ENCODE measurements at regions not wholly inside any gene's neighbourhood (a gene's known extent, or its start where the extent isn't known, plus 50 kb on each side); places are given as distances from the start of the nearest gene placed in this dataset.

GRCh38 chr2:165017966-165018596 is 62.8 kb upstream of the SLC38A11 start:
- Histone ChIP-seq H3K27me3 (ENCODE audit: insufficient read depth, low read length) (no peaks in the 10 kb centered on the region), H3K9me3 (ENCODE audit: low read depth, low read length) (no peaks in the 10 kb centered on the region), H3K4me2 (ENCODE audit: insufficient read depth, low read length) (no peak overlapping the region), H3K4me3 (ENCODE audit: insufficient read depth, low read length) (no peak overlapping the region), H3K4me1 (ENCODE audit: insufficient read depth, low read length) (no peaks in the 10 kb centered on the region), H3K36me3 (ENCODE audit: insufficient read depth, low read length) (no peaks in the 10 kb centered on the region), H3K79me2 (ENCODE audit: insufficient read depth, low read length) (no peaks in the 10 kb centered on the region), H2AFZ (ENCODE audit: low read length) (no peak overlapping the region), H3K27ac (ENCODE audit: low read depth, low read length) (no peak overlapping the region), H4K20me1 (ENCODE audit: insufficient read depth, low read length) (no peaks in the 10 kb centered on the region)
- no peak for TF ChIP-seq CTCF (IDR thresholded peaks at IDR 0.05; ENCODE audit: extremely low read depth, low read depth, low read length)
- DNase-seq (ENCODE audit: insufficient read length, low spot score, missing footprints): no peak

GRCh38 chr2:165016772-165017411 is 61.6 kb upstream of the SLC38A11 start:
- no peaks in the 10 kb centered on the region for H3K4me1 ChIP-seq (ENCODE audit: insufficient read depth, low read length)
- no peak overlapping the region for H3K4me3 ChIP-seq (ENCODE audit: insufficient read depth, low read length)
- peak; percentile 58 for DNase-seq (ENCODE audit: insufficient read length, low spot score, missing footprints)
- H3K4me2 ChIP-seq (ENCODE audit: insufficient read depth, low read length): peak overlapping the region; percentile 31
- no peaks in the 10 kb centered on the region for H3K79me2 ChIP-seq (ENCODE audit: insufficient read depth, low read length)
- H4K20me1 ChIP-seq (ENCODE audit: insufficient read depth, low read length): no peaks in the 10 kb centered on the region
- H3K9me3 ChIP-seq (ENCODE audit: low read depth, low read length): no peaks in the 10 kb centered on the region
- H3K36me3 ChIP-seq (ENCODE audit: insufficient read depth, low read length): no peaks in the 10 kb centered on the region
- no peaks in the 10 kb centered on the region for H3K27me3 ChIP-seq (ENCODE audit: insufficient read depth, low read length)
- peak; percentile 60 for TF ChIP-seq CTCF (IDR thresholded peaks at IDR 0.05; ENCODE audit: extremely low read depth, low read depth, low read length)
- H3K27ac ChIP-seq (ENCODE audit: low read depth, low read length): no peak overlapping the region
- no peak overlapping the region for H2AFZ ChIP-seq (ENCODE audit: low read length)

- Histone ChIP-seq H3K9me3 (ENCODE audit: low read depth, low read length) (no peaks in the 10 kb centered on the region), H3K4me1 (ENCODE audit: insufficient read depth, low read length) (no peaks in the 10 kb centered on the region), H4K20me1 (ENCODE audit: insufficient read depth, low read length) (no peaks in the 10 kb centered on the region), H3K79me2 (ENCODE audit: insufficient read depth, low read length) (no peaks in the 10 kb centered on the region), H3K4me3 (ENCODE audit: insufficient read depth, low read length) (no peak overlapping the region), H3K4me2 (ENCODE audit: insufficient read depth, low read length) (no peak overlapping the region), H2AFZ (ENCODE audit: low read length) (no peak overlapping the region), H3K36me3 (ENCODE audit: insufficient read depth, low read length) (no peaks in the 10 kb centered on the region), H3K27ac (ENCODE audit: low read depth, low read length) (no peak overlapping the region), H3K27me3 (ENCODE audit: insufficient read depth, low read length) (no peaks in the 10 kb centered on the region)
- no peak for DNase-seq (ENCODE audit: insufficient read length, low spot score, missing footprints)
- TF ChIP-seq CTCF (IDR thresholded peaks at IDR 0.05; ENCODE audit: extremely low read depth, low read depth, low read length): peak; percentile 97
These were observed 59.8 kb upstream of the SLC38A11 start for GRCh38 chr2:165015052-165015642.

- no peaks in the 10 kb centered on the region for H3K79me2 ChIP-seq (ENCODE audit: insufficient read depth, low read length)
- H3K4me2 ChIP-seq (ENCODE audit: insufficient read depth, low read length): no peak overlapping the region
- H3K4me3 ChIP-seq (ENCODE audit: insufficient read depth, low read length): no peak overlapping the region
- TF ChIP-seq CTCF (IDR thresholded peaks at IDR 0.05; ENCODE audit: extremely low read depth, low read depth, low read length): no peak
- no peaks in the 10 kb centered on the region for H3K27me3 ChIP-seq (ENCODE audit: insufficient read depth, low read length)
- no peaks in the 10 kb centered on the region for H4K20me1 ChIP-seq (ENCODE audit: insufficient read depth, low read length)
- H3K4me1 ChIP-seq (ENCODE audit: insufficient read depth, low read length): no peaks in the 10 kb centered on the region
- no peak for DNase-seq (ENCODE audit: insufficient read length, low spot score, missing footprints)
- no peaks in the 10 kb centered on the region for H3K36me3 ChIP-seq (ENCODE audit: insufficient read depth, low read length)
- H2AFZ ChIP-seq (ENCODE audit: low read length): no peak overlapping the region
- no peaks in the 10 kb centered on the region for H3K9me3 ChIP-seq (ENCODE audit: low read depth, low read length)
- H3K27ac ChIP-seq (ENCODE audit: low read depth, low read length): no peak overlapping the region
These were observed 58.8 kb upstream of the SLC38A11 start for GRCh38 chr2:165013944-165014619.

Data from osteoblast (primary cell).